ENCODE measurements at regions not wholly inside any gene's neighbourhood (a gene's known extent, or its start where the extent isn't known, plus 50 kb on each side); places are given as distances from the start of the nearest gene placed in this dataset.

GRCh38 chr2:9749546-9750223, 93.6 kb upstream of the TAF1B start:
- WGBS (ENCODE audit: insufficient coverage): 93% methylated on average over 8 of the region's 9 CpGs
- ChIA-PET CTCF (interaction anchor here (1.0 to 1.4 kb wide), 3 partner anchors 9 to 20 kb away, joined by 3 read pairs; no protein-coding TSS in a partner anchor), POLR2A (no interaction called here)

GRCh38 chr2:9750224-9751215, 92.8 kb upstream of the TAF1B start:
- Histone ChIP-seq H3K36me3 (ENCODE audit: control insufficient read depth in 4 of 4, insufficient read depth in 4 of 4, low read length in 3 of 4) (no peaks in the 10 kb centered on the region), H3K27me3 (replicated peaks in 2 of 5; ENCODE audit: control insufficient read depth in 4 of 5, insufficient read depth in 5 of 5, low read length in 4 of 5) (no peaks in the 10 kb centered on the region), H3K4me3 (ENCODE audit: control insufficient read depth in 1 of 7, extremely low read depth in 1 of 7, insufficient read depth in 4 of 7, low read depth in 2 of 7, low read length in 6 of 7) (no peak overlapping the region), H3K27ac (ENCODE audit: insufficient read depth in 1 of 2, low read depth in 1 of 2, low read length in 2 of 2, poor library complexity in 1 of 2, severe bottlenecking in 2 of 2) (no peak overlapping the region), H3K4me1 (ENCODE audit: control extremely low read depth in 1 of 4, control insufficient read depth in 4 of 4, insufficient read depth in 4 of 4, low read length in 3 of 4) (peaks cover 0 to 34% (median 33%) of the 10 kb centered on the region in 4 experiments), H3K9me3 (ENCODE audit: control extremely low read depth in 1 of 5, control insufficient read depth in 4 of 5, insufficient read depth in 2 of 5, low read depth in 1 of 5, low read length in 4 of 5) (no peaks in the 10 kb centered on the region)
- POLR2A ChIA-PET: no interaction called here
- CTCF ChIA-PET: interaction anchor here (1.0 to 1.4 kb wide), 5 partner anchors 8 to 49 kb away, joined by 3 to 5 read pairs (median 3); no protein-coding TSS in a partner anchor
- no peak for DNase-seq
- 92% methylated on average over 8 of the region's 9 CpGs for WGBS (ENCODE audit: insufficient coverage)

More at GRCh38 chr2:9749546-9750223, 93.6 kb upstream of the TAF1B start:
- peaks cover 0 to 25% (median 24%) of the 10 kb centered on the region in 4 experiments for H3K4me1 ChIP-seq (ENCODE audit: control extremely low read depth in 1 of 4, control insufficient read depth in 4 of 4, insufficient read depth in 4 of 4, low read length in 3 of 4)
- H3K27me3 ChIP-seq (replicated peaks in 2 of 5; ENCODE audit: control insufficient read depth in 4 of 5, insufficient read depth in 5 of 5, low read length in 4 of 5): no peaks in the 10 kb centered on the region
- H3K36me3 ChIP-seq (ENCODE audit: control insufficient read depth in 4 of 4, insufficient read depth in 4 of 4, low read length in 3 of 4): no peaks in the 10 kb centered on the region
- no peak for DNase-seq
- H3K27ac ChIP-seq (ENCODE audit: insufficient read depth in 1 of 2, low read depth in 1 of 2, low read length in 2 of 2, poor library complexity in 1 of 2, severe bottlenecking in 2 of 2): no peak overlapping the region
- no peaks in the 10 kb centered on the region for H3K9me3 ChIP-seq (ENCODE audit: control extremely low read depth in 1 of 5, control insufficient read depth in 4 of 5, insufficient read depth in 2 of 5, low read depth in 1 of 5, low read length in 4 of 5)
- H3K4me3 ChIP-seq (ENCODE audit: control insufficient read depth in 1 of 7, extremely low read depth in 1 of 7, insufficient read depth in 4 of 7, low read depth in 2 of 7, low read length in 6 of 7): no peak overlapping the region

- 97% methylated on average over 10 of the region's 11 CpGs for WGBS (ENCODE audit: insufficient coverage)
- CTCF ChIA-PET: interaction anchor here (0.6 kb wide), 1 partner anchor 135 kb away, joined by 5 read pairs; no protein-coding TSS in a partner anchor
- POLR2A ChIA-PET: no interaction called here
These were observed 91.4 kb upstream of the TAF1B start for GRCh38 chr2:9751831-9752230.

GRCh38 chr2:9752441-9753275, 90.6 kb upstream of the TAF1B start:
- CTCF ChIA-PET: interaction anchor here (0.6 to 2.2 kb wide), 2 partner anchors 18 to 136 kb away, joined by 5 to 10 read pairs; no protein-coding TSS in a partner anchor
- Histone ChIP-seq H3K4me3 (ENCODE audit: control insufficient read depth in 1 of 7, extremely low read depth in 1 of 7, insufficient read depth in 4 of 7, low read depth in 2 of 7, low read length in 6 of 7) (no peak overlapping the region), H3K9me3 (ENCODE audit: control extremely low read depth in 1 of 5, control insufficient read depth in 4 of 5, insufficient read depth in 2 of 5, low read depth in 1 of 5, low read length in 4 of 5) (no peaks in the 10 kb centered on the region), H3K27ac (ENCODE audit: insufficient read depth in 1 of 2, low read depth in 1 of 2, low read length in 2 of 2, poor library complexity in 1 of 2, severe bottlenecking in 2 of 2) (no peak overlapping the region), H3K27me3 (replicated peaks in 2 of 5; ENCODE audit: control insufficient read depth in 4 of 5, insufficient read depth in 5 of 5, low read length in 4 of 5) (no peaks in the 10 kb centered on the region), H3K4me1 (ENCODE audit: control extremely low read depth in 1 of 4, control insufficient read depth in 4 of 4, insufficient read depth in 4 of 4, low read length in 3 of 4) (peaks cover 0 to 50% (median 47%) of the 10 kb centered on the region in 4 experiments), H3K36me3 (ENCODE audit: control insufficient read depth in 4 of 4, insufficient read depth in 4 of 4, low read length in 3 of 4) (no peaks in the 10 kb centered on the region)
- DNase-seq: peak in 2 of 3 donors; percentile 54 to 70
- POLR2A ChIA-PET: no interaction called here
- 69% methylated on average over 13 of the region's 21 CpGs for whole genome bisulfite sequencing (ENCODE audit: insufficient coverage)

More at GRCh38 chr2:9751831-9752230, 91.4 kb upstream of the TAF1B start:
- no peak for DNase-seq
- Histone ChIP-seq H3K36me3 (ENCODE audit: control insufficient read depth in 4 of 4, insufficient read depth in 4 of 4, low read length in 3 of 4) (no peaks in the 10 kb centered on the region), H3K9me3 (ENCODE audit: control extremely low read depth in 1 of 5, control insufficient read depth in 4 of 5, insufficient read depth in 2 of 5, low read depth in 1 of 5, low read length in 4 of 5) (no peaks in the 10 kb centered on the region), H3K27me3 (replicated peaks in 2 of 5; ENCODE audit: control insufficient read depth in 4 of 5, insufficient read depth in 5 of 5, low read length in 4 of 5) (no peaks in the 10 kb centered on the region), H3K27ac (ENCODE audit: insufficient read depth in 1 of 2, low read depth in 1 of 2, low read length in 2 of 2, poor library complexity in 1 of 2, severe bottlenecking in 2 of 2) (no peak overlapping the region), H3K4me1 (ENCODE audit: control extremely low read depth in 1 of 4, control insufficient read depth in 4 of 4, insufficient read depth in 4 of 4, low read length in 3 of 4) (peaks cover 0 to 41% (median 39%) of the 10 kb centered on the region in 4 experiments), H3K4me3 (ENCODE audit: control insufficient read depth in 1 of 7, extremely low read depth in 1 of 7, insufficient read depth in 4 of 7, low read depth in 2 of 7, low read length in 6 of 7) (no peak overlapping the region)

GRCh38 chr2:9753276-9753600, 90.0 kb upstream of the TAF1B start:
- H3K27me3 ChIP-seq (replicated peaks in 2 of 5; ENCODE audit: control insufficient read depth in 4 of 5, insufficient read depth in 5 of 5, low read length in 4 of 5): no peaks in the 10 kb centered on the region
- peak in 2 of 3 donors; percentile 51 to 76 for DNase-seq
- no peak overlapping the region for H3K27ac ChIP-seq (ENCODE audit: insufficient read depth in 1 of 2, low read depth in 1 of 2, low read length in 2 of 2, poor library complexity in 1 of 2, severe bottlenecking in 2 of 2)
- H3K9me3 ChIP-seq (ENCODE audit: control extremely low read depth in 1 of 5, control insufficient read depth in 4 of 5, insufficient read depth in 2 of 5, low read depth in 1 of 5, low read length in 4 of 5): no peaks in the 10 kb centered on the region
- ChIA-PET CTCF (interaction anchor here (2.2 kb wide), 1 partner anchor 17 kb away, joined by 10 read pairs; no protein-coding TSS in a partner anchor), POLR2A (no interaction called here)
- H3K4me1 ChIP-seq (ENCODE audit: control extremely low read depth in 1 of 4, control insufficient read depth in 4 of 4, insufficient read depth in 4 of 4, low read length in 3 of 4): peaks cover 0 to 53% (median 51%) of the 10 kb centered on the region in 4 experiments
- no peaks in the 10 kb centered on the region for H3K36me3 ChIP-seq (ENCODE audit: control insufficient read depth in 4 of 4, insufficient read depth in 4 of 4, low read length in 3 of 4)
- WGBS (ENCODE audit: insufficient coverage): 36% methylated on average over 3 of the region's 9 CpGs
- H3K4me3 ChIP-seq (ENCODE audit: control insufficient read depth in 1 of 7, extremely low read depth in 1 of 7, insufficient read depth in 4 of 7, low read depth in 2 of 7, low read length in 6 of 7): peak overlapping the region in 1 of 7 experiments; percentile 10

- POLR2A ChIA-PET: no interaction called here
- H3K36me3 ChIP-seq (ENCODE audit: control insufficient read depth in 4 of 4, insufficient read depth in 4 of 4, low read length in 3 of 4): no peaks in the 10 kb centered on the region
- H3K27ac ChIP-seq (ENCODE audit: insufficient read depth in 1 of 2, low read depth in 1 of 2, low read length in 2 of 2, poor library complexity in 1 of 2, severe bottlenecking in 2 of 2): no peak overlapping the region
- no peak overlapping the region for H3K4me3 ChIP-seq (ENCODE audit: control insufficient read depth in 1 of 7, extremely low read depth in 1 of 7, insufficient read depth in 4 of 7, low read depth in 2 of 7, low read length in 6 of 7)
- CTCF ChIA-PET: interaction anchor here (2.2 kb wide), 1 partner anchor 17 kb away, joined by 10 read pairs; no protein-coding TSS in a partner anchor
- H3K9me3 ChIP-seq (ENCODE audit: control extremely low read depth in 1 of 5, control insufficient read depth in 4 of 5, insufficient read depth in 2 of 5, low read depth in 1 of 5, low read length in 4 of 5): no peaks in the 10 kb centered on the region
- DNase-seq: peak in 1 of 3 donors; percentile 45
- H3K27me3 ChIP-seq (replicated peaks in 2 of 5; ENCODE audit: control insufficient read depth in 4 of 5, insufficient read depth in 5 of 5, low read length in 4 of 5): no peaks in the 10 kb centered on the region
- H3K4me1 ChIP-seq (ENCODE audit: control extremely low read depth in 1 of 4, control insufficient read depth in 4 of 4, insufficient read depth in 4 of 4, low read length in 3 of 4): peaks cover 0 to 54% (median 51%) of the 10 kb centered on the region in 4 experiments
- 78% methylated on average over 21 of the region's 36 CpGs for WGBS (ENCODE audit: insufficient coverage)
These were observed 89.4 kb upstream of the TAF1B start for GRCh38 chr2:9753665-9754531.
